Stimulated activated CD4-positive, alpha-beta T cell treated with anti-CD3 and anti-CD28 coated beads, Interleukin-2, amount 100 ng/mL, for 24 hours (primary cell): ENCODE measurements at regions not wholly inside any gene's neighbourhood (a gene's known extent, or its start where the extent isn't known, plus 50 kb on each side); places are given as distances from the start of the nearest gene placed in this dataset.

Experiments used
- DNase-seq, 2 donors: peaks; one replicate each; pipeline ENCODE4 v3.0.0-alpha.2; 2020

DNA sequence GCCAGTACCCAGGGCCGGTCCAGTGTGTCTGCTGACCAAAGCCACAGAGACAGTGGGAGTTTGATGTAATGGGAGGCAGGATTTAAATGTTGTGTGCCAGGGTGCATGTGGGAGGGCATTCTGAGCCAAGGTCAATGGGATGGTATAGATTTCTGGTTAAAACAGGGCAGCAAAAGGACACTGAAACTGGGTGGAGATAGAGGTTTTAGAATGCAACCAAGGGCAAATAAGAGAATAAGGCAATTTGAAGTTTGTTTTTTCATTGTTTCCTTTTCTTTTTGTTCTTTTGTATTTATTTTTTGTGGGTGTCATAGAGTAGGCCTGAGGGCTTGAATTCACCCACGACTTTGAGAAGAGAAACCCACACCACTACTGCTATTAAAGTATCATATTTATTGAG lies 65.5 kb upstream of the CLINT1 start:
- no peak for DNase-seq

DNA sequence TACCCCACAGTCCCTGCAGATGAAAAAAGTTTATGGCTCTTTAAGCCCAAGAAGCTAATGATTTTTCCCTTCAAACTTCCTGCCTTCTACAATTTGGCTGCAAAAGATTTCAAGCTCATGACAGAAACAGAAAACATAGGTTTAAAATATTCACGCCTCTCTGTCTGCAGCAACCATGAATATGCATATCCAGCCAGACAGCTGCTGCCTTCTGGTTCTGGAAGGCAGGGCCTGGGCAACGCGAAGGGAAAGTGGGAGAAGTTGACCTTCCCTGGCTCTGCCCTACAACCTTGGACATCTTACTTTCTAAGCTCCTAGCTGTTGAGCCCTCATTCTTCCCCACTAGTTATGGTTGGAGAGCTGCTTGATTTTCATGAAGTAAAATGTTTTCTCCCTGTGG lies 64.8 kb upstream of the CLINT1 start:
- no peak for DNase-seq

DNA sequence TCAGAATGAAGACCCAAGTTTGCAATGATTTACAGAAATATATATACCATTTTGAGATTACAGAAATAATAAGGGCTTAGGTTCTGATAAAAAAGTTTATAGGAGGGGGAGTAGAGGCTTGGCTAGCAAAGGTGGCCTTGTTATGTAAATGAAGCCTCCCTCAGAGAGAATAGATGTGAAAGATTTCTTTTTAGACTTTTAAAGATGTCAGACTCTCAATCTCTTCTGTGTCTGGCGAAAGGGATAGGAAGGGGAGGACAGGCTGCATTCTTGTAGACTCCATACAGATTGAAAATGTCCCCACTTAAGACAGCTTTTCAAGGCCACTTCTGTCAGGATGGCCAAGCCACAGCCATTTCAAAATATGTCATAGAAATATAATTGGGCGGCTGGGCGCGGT lies 63.1 kb upstream of the CLINT1 start:
- DNase-seq = no peak

DNA sequence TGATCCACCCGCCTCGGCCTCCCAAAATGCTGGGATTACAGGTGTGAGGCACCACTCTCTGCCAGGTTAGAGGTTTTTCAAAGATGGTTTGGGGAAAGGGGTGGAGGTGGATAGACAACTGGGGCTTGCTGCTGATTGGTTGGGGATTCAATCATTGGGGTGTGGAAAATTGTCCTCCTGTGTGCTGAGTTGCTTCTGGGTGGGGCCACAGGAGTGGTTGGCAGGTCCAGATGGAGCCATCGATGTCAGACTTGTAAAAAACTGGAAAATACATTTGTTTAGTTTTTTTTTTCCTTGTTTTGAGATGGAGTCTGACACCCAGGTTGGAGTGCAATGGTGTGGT lies 61.9 kb upstream of the CLINT1 start:
- DNase-seq = no peak

DNA sequence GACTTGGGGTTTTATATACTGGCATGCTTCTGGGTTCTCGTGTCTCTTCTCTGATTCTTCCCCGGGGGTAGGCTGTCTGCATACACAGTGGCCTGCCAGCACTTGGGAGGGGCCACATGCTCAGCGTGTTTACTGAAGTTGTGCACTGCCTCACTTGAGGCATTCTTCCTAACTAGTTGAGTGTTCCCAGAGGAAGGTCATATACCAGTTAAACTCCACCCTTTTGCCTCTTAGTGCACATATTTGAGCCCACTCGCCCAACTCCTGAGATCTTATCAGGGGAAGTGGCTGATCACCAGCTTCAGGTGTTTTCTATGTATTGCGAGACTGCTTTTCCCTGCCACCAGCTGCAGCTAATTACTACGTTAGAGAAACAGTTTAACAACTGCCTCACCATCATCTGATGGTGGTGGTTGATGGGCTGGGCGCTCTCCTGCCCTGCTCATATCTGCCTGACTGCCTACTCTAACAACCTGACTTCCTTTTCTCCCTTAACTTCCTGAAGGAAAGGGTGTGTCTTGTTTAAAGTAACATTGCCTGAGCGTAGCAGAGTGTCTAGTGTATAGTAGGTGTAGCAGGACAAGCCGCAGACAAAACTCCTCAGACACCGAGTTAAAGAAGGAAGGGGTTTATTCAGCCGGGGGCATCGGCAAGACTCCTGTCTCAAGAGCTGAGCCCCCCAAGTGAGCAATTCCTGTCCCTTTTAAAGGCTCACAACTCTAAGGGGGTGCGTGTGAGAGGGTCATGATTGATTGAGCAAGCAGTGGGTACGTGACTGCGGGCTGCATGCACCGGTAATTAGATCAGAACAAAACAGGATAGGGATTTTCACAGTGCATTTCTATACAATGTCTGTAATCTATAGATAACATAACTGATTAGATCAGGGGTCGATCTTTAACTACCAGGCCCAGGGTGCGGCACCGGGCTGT lies 60.1 kb upstream of the CLINT1 start:
- DNase-seq = peak in 1 of 2 donors; percentile 4

DNA sequence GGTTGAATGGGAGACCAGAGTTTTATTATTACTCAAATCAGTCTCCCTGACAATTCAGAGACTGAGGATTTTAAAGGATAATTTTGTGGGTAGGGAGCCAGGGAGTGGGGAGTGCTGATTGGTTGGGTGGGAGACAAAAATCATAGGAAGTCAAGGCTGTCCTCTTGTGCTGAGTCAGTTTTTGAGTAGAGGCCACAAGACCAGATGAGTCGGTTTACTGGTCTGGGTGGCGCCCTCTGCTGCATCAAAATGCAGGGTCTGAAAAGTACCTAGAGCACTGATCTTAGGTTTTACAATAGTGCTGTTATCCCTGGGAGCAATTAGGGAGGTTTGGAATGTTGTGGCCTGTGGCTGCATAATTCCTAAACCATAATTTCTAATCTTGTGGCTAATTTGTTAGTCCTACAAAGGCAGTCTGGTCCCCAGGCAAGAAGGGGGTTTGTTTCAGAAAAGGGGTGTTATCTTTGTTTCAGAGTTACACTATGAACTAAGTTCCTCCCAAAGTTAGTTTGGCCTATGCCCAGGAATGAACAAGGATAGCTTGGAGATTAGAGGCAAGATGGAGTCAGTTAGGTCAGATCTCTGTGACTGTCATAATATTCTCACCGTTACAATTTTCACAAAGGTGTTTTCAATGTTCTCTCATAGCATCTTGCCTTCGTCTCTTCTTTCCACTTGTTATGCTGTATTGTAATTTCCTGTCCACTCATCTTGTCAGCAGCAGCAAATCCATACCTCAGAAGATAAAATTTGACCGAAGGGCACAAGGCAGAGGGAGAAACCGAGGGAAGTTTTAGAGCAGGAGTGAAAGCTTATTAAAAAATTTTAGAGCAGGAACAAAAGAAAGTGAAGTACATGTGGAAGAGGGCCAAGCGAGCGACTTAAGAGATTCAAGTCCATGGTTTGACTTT lies 59.2 kb upstream of the CLINT1 start:
- peak; percentile 72 to 78 for DNase-seq

DNA sequence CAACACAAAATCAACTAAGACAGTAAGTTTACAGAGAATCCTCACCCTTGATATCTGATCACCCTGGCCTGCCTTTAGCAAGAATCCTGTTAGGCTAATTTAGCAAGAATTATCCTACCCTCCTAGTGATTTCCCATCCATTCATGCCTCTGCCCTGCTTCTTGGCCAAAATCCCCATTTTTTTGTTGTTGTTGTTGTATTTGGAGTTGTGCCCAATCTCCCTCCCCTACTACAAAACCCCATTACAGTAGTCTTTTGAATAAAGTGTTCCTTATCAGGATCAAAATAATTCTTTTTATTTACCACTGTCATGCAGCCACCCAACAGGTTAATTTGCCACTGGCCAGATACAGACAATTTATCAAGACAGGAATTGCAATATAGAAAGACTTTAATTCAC lies 58.5 kb upstream of the CLINT1 start:
- DNase-seq = no peak

DNA sequence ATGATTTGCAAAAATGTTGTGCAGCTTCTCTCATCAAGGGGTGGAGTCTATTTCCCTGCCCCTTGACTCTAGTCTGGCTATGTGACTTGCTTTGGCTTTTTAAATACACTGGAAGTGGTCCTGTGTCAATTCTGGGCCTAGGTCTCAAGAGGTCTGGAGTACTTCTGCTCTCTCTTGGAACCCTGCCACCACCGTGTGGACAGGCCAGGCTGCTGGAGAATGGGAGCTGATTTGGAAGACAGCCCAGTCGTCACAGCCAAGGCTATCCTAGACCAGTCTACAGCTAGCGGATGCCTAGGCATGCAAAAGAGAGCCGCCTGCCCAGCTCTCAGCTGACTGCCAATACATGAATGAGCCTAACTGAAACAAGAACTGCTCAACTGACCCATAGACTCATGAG lies 56.7 kb upstream of the CLINT1 start:
- DNase-seq = no peak

DNA sequence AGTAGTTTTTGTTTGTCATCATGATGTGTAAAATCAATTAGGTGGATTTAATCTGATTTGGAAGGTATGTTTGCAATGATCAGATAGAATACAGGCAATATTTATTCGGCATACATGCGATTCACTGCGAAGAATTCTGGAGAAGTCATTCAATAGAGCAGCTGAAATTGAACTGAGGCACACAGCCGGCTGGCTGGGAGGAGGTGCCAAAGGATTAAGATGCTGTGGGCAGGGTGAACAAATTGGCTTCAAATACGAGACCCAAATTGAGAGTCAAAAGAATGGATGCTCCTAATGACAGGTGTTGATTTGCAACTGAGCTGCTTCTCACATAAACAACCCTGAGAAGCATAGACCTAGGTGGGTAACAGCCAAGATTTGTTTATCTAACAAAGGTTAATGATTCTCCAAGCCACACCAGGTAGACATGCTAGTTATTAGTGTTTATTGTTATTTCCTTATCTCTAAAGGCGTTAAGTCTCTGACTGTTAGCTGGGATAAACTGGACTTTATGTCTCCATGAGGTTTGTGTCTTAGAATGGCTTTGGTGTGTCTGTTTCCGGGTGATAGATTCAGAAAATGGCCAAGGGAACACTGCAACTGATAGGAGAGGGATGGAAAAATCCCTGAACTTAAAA lies 55.3 kb upstream of the CLINT1 start:
- no peak for DNase-seq

DNA sequence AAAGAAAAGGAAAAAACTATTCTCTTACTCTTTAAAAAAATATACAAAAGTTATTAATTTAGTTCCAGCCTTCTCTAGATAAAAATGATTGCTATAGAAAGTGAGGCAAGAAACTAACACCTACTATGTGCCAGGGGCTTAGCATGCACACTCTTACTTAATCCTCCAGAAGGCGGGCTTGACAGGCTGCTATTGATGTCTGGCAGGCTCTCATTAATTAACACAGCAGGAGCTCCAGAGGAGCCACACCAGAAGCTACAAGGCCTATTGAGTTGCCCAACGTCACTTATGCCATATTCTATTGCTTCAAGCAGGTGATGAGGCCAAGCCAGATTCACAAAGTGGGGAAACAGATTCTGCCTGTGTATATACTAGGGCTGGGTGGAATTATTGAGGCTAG lies 54.6 kb upstream of the CLINT1 start:
- no peak for DNase-seq

DNA sequence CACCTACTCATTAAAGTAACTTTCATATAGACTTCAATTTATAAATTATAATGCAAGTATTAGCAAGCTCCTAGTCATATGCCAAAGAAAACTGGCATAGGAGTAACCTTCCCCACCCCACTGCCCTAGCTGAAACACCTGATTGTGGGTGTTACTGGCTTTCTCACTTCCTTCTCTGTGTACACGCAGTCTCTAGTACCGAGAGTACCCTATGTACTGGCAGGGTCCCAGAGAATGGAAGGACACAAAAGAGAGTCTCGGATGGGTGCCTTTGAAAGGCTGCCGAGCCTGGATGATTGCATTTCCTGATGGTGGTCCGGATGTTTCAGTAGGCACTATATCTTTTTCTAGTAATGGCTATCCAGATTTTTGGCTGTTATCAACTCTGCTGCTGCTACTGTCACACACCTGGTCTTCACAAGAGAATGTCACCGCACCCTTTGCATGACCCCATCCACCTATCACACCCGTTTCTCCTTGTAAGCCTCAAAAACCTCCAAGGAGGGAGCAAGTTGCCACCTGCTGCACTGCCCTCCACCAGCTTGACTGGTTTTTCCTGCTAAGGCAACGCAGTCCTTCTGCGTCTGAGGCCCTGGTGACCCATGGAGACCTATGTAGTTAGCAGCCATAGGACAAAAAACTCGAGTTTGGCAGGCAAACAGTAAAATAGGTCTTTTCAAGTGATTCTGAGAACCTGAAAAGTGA lies 53.8 kb upstream of the CLINT1 start:
- no peak for DNase-seq

DNA sequence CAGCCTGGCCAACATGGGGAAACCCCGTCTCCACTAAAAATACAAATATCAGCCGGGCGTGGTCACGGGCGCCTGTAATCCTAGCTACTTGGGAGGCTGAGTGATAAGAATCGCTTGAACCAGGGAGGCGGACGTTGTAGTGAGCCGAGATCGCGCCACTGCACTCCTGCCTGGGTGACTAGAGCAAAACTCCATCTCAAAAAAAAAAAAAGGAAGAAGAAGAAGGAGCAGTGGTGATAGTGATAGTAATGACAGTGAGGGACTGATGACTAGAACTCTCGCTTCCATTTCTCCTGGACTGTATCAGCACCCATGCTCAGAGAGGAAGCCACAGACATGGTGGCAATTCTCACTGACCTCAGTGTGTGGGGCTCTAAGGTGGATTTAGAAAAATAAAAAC lies 52.6 kb upstream of the CLINT1 start:
- no peak for DNase-seq
